GM21528 (cell line): ENCODE measurements at regions not wholly inside any gene's neighbourhood (a gene's known extent, or its start where the extent isn't known, plus 50 kb on each side); places are given as distances from the start of the nearest gene placed in this dataset.
"Not testable (repeated sequence)": the region's sequence is repeated elsewhere in the genome, so short reads cannot be mapped to it uniquely, and the experiment has no call there.

Experiments used
- ATAC-seq: cut with Tn5 transposase; IDR thresholded peaks from one replicate; pipeline ENCODE4 v1.9.1; 2021; ENCODE audit warnings: mild to moderate bottlenecking, moderate library complexity; ENCODE audit not compliant: unreplicated experiment, low FRiP score

DNA sequence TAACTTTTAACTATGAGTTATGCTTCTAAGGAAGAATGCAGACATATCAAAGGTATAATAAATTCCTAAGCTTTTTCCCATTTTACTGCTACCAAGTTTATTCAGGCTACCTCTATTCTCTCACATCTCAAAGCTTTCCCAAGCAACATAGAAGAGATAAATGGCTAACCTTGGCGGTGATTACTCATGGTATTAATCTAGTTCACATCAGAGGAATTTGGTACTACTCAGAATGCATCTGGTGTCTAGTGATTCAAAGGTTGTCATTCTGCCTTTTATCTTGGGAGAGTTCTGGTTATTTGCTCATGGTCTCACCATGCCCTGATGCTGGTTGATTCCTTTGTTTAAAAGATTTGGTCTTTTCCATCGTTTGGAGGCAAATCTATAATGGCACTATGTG, 182.7 kb downstream of the TAF11L14 start:
- ATAC-seq = no peak

DNA sequence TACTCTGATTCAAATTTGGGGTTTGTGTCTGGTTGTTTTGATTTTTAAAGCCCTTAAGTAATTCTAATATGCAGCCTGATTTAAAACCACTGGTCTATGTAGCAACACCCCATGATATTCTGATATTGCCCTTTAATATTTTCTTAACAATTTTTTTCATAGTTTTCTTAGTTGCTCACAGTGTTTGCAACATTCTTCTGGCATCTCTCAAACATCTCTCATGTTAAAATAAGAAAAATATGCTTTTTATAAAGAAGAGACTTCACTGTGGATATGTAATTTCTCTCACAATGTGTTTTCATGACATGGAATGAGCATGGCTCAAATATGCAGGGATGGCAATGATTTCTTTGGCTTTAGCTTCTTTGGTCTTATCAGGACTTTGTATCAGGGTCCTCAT, 183.7 kb downstream of the TAF11L14 start:
- ATAC-seq = no peak

DNA sequence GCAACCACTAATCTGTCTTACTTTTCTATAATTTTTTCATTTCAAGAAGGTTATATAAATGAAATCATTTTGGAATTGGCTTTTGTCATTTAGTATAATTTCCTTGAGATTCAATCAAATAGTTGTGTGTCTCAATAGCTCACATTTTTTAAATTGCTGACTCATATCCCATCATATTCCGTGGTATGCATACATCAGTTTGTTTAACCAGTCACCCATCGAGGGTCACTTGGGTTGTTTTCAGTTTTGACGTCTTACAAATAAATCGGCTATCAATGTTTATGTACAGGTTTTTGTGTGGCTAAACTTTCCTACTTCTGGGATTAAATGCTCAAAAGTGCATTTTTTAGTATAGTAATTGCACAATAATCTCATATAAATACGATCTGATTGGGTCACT, 185.5 kb downstream of the TAF11L14 start:
- ATAC-seq = no peak

DNA sequence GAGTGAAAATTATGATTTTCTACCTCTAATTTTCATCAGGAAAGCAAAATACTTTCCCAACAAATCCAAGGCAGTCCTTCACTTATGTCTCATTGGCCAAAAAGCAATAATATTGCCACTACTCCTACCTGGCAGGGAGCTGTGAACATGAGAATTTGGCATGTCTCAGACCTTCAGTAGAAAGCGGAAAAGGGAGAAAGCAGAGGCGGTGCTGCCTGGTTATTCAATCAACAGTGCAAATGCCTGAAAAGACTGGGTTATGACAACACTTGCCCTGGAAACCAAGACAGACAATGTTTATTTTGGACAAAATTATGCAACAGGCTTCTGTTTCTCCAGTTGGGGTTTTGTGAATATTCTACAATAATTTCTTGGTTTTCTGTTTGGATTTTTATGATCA, 194.4 kb downstream of the TAF11L14 start:
- no peak for ATAC-seq

DNA sequence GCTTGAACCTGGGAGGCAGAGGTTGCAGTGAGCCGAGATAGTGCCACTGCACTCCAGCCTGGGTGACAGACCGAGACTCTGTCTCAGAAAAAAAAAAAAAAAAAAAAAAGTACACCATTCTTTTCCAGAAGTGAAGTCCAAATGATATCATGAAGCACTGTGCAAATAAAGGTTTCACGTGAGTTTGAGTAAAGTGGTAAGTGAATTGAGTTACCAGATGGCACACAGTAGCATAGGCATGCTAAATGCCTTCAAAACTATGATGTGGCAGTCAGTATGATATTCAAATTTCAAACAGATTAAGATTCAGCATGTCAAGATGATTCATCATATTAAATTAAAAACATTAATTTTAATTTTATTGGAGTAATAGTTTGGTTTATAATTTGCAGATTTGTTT, 195.2 kb downstream of the TAF11L14 start:
- ATAC-seq = no peak

DNA sequence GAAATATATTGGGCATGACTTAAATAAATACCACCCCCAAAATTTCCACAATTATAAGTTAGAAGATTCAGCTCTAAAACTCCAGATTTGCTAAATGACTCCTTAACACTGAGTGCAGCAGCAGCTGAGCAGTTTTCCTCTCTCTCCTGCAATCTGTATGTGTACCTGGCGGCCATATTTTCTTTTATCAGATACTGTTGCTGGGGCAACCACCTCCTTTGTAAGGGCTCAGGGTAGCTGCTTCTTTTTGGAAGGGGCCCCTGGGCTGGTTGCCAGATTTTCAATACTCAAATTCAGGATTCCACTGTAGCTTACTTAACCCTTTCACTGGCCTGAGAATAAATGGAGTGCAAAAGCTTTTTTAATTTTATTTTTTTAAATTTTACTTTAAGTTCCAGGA, 197.0 kb downstream of the TAF11L14 start:
- no peak for ATAC-seq

DNA sequence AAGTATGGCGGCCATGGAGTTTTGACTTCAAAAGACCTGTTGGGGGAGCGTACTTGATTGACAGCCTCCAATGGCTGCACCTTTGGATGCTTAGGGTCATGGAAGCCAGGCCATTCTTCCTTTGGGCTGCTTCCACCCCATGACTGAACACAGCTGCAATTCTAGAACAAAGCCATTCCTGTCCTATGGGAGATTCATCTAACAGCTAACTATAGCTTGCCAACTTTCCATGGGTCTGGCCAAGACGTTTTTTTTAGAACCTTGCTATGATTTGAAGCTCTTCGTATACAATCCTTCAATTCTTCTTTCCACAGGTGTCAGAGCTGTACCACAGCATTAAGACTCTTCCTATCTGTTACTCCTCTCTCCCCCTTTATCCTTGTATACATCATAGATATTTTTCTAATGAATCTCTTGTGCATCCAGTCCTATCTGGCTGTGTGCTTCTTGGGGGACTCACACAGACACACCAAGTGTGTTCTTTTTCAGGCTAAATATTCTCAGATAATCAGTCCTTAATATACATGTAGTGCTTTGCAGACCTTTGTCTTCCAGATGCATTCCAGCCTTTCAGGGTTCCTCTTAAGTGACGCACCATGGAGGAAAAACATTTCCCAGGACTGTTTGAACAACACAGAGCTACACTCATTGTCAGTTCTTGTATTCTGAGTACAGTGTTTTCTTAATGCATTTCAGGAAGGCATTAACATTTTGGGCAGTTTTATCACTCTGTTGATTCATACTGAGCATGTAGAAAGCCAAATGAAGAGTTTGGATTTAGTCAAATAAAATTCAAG, 198.9 kb downstream of the TAF11L14 start:
- no peak for ATAC-seq

DNA sequence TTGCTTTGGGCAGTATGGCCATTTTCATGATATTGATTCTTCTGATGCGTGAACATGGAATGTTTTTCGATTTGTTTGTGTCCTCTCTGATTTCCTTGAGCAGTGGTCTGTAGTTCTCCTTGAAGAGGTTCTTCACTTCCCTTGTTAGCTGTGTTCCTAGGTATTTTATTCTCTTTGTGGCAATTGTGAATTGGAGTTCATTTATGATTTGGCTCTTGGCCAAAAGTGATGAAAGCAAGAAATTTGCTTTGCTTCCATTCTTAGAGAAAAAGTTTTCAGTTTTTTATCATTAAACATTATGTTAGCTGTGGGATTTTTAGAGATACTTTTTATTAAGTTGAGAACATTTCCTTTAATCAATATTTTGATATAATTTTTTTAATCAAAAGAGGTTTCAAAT, 203.5 kb downstream of the TAF11L14 start:
- no peak for ATAC-seq

DNA sequence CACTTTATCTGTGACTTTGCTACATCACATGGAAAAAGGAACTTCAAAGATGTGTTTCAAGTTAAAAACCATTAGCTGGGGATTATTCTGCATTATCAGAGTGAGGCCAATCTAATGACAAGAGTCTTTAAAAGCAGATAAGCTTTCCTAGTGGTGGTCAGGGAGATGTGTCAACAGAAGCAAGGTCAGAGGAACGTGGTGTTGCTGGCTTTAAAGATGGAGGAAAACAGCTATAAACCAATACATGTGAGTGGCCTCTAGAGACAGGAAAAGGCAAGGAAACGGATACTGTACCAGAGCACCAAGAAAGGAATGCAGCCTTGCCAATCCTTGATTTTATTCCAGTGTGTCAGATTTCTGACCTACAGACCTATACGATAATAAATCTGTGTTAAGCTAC, 204.2 kb downstream of the TAF11L14 start:
- ATAC-seq = no peak

DNA sequence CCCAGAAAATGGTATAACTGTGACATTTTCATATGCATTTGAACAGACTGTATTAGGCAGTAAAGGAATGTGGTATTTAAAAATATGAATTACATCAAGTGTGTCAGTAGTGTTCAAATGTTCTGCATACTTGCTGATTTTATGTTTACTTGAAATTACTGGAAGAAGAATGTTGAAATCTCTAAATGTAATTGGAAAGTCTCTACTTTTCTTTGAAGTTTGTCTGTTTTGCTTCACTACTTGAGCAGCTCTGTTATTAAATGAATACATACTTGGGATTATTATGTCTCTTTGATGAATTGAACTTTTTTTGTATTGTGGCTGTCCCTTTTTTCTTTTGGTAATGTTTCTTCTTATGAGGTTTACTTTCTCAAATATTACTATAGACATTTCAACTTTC, 205.6 kb downstream of the TAF11L14 start:
- ATAC-seq = no peak

DNA sequence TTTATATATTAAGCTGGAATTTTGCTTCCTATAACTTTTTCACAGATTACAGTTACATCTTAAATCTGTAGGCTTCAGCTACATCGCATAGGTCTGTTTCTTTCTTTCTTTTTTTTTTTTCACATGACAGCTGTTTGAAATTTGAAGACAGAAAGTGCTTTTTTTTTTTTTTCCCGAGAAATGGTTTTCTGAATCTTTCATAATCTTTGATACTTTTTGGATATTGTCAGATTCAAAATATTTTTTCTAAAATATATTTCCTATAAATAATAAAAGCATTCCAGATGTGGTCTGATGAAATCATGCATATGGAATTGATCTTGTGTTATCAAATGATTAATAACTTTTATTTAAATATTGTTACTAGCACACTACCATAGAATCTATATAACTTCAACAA, 212.2 kb downstream of the TAF11L14 start:
- no peak for ATAC-seq

DNA sequence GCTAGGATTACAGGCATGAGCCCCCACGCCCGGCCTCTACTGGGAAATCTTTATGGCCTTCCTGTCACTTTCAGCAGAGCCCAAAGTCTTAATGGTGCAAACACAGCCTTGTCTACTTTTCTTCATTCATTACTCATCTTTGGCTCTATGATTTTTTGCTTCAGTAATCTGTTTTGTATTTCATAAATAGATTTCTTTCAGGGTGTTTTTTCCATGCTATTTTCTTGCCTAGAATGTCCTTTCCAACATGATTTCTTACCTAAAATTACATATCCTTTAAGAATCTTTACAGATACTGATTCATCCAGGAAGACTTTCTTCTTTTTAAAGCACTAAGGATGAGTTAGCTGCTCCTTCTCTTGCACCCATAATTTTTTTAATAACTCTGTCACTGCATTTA, 213.0 kb downstream of the TAF11L14 start:
- no peak for ATAC-seq

DNA sequence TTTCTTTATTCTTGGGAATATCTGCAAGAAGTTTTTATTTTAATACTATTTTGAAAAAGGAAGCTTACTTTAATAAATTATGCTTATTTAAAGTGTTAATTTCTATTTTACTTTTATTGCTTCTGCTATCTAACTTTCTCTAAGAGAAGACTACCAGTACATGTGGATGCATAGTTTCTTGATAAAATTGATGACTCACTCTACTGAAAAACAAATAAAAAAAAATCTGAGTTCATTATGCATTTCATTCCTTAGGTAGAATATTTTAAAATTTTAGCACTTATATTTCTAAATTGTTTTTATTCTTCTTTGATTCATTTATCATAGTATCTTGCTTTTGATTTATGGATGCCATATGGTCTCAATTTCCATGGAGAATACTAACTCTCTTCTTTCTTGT, 217.9 kb downstream of the TAF11L14 start:
- ATAC-seq = no peak

DNA sequence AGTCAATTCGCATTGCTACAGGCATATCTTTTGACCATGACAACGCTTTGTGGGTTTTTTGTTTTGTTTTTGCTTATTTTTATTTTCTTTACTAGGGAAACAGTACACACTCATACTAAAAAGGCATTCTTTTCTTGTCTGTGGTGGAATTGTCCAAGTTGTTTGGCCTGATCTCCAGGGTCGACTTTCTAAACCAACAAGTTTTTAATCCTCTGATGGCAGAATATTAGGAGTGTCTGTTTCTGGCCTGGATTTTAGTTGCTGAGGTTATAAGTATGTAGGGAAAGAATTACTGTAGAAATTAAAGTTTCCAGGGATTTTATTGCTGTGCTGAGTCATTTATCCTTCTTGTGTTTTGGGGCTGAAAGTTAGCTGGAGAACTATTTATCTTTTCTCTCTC, 218.5 kb downstream of the TAF11L14 start:
- no peak for ATAC-seq

DNA sequence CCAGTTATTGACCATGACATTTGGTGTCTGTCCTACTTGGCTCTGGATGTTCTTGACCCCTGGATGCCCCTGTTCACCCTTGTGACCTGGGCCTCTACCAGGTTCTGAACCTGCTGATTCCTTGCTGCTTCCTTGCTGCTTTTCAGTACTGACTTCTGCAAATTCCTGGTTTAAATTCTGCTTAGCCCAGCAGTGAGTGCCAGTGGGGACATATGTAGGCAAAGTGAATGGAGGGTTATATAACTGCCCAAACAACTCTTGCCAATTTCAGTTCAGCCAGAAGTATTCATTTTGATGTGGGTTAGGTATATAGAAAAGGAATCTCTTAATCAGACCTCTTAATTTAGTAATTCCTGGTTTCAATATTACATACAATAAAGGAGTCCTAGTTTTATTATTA, 220.6 kb downstream of the TAF11L14 start:
- ATAC-seq = no peak

DNA sequence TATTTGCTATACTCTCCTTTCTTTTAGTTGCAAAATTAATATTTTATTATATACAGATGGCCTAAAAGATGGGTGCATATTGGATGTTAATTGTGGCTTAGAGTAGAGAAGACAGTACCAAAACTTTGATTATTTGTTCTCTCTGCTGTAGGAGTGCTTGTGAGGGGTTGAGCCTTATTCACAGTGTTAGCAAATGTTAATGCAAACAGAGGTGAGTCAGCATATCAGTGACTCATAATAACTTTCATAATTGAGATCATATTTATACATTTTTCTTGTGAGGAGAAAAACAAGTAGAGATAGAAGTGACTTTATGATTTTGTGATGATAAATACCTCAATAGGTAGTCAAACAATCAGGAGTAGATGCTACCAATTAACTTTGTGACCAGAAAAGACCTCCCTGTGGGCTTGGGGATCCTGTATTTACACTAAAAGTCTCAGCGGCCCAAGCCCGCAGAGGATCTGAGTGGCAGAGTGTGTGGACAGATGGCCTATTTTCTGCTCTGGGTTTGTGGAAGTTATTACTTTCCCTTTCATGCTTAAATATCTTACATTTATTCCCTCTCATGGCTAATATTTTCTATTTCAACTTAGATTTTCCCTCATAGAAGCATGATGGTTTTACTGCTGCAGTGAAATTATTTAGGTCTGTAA, 226.5 kb downstream of the TAF11L14 start:
- ATAC-seq = no peak

DNA sequence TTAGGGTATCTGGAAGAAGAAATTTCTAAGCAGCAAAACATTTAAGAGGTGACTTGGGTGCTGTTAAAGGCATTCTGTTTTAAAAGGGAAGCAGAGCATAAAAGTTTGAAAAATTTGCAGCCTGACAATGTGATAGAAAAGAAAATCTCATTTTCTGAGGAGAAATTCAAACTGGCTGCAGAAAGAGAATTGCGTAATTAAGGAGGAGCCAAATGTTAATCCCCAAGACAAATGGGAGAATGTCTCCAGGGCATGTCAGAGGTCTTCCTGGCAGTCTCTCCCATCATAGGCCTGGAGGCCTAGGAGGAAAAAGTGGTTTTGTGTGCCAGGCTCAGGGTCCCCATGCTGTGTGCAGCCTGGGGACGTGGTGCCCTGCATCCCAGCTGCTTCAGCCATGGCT, 230.6 kb downstream of the TAF11L14 start:
- not testable (repeated sequence) for ATAC-seq

DNA sequence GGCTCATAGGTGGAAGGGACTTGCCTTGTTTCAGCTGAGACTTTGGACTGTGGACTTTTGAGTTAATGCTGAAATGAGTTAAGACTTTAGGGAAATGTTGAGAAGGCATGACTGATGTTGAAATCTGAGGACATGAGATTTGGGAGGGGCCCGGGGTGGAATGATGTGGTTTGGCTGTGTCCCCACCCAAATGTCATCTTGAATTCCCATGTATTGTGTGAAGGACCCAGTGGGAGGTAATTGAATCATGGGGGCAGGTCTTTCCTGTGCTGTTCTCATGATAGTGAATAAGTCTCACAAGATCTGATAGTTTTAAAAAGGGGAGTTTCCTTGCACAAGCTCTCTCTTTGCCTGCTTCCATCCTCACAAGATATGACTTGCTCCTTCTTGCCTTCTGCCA, 231.7 kb downstream of the TAF11L14 start:
- ATAC-seq = not testable (repeated sequence)

DNA sequence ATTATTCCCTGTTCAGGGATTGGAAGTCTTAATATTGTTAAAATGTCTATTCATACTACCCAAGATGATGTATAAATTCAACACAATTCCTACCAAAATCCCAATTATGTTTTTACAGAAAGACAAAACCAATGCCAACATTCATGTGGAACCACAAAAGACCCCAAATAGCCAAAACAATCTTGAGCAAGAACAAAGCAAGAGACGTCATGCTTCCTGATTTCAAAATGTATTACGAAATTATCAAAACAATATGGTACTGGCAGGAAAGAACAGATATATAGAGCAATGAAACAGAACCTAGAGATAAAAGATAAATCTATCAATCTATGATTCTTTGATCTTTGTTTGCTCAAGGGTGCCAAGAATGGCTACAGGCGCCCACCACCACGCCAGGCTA, 237.9 kb downstream of the TAF11L14 start:
- ATAC-seq = no peak

DNA sequence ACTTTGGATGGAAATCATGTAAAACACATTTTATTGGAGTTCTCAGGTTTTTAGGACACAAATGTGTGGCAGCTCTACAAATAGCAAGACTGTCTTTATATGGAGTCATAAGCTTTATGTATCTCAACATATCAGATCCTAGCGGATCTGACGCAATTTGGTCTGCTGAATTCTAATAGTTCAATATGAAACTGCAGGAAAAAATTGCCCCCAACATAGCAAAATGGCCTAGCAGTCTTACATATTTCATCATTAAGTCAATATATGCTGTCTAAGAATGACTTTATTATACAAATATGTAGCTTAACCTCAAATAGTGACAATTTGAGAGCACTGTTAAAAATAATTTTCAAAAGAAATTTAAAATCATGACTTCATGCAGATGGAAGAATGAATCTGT, 244.3 kb downstream of the TAF11L14 start:
- ATAC-seq = no peak

DNA sequence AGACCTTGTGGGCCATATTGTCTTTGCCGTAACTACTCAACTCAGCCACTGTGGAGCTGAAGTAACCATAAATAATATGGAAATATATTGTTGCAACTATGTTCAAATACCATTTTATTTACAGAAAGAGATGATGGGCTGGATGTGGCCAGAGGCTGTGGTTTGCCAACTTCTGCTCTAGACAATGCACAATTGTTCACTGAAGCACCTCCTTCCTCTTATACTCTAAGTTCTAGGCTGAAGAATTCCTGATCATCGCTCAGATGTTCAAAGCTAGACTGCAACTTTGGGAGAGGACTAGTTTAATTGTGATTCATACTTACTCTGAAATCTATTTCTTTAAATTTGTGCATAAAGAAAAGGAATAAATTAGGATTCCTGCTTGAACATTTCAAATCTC, 245.0 kb downstream of the TAF11L14 start:
- ATAC-seq = no peak

DNA sequence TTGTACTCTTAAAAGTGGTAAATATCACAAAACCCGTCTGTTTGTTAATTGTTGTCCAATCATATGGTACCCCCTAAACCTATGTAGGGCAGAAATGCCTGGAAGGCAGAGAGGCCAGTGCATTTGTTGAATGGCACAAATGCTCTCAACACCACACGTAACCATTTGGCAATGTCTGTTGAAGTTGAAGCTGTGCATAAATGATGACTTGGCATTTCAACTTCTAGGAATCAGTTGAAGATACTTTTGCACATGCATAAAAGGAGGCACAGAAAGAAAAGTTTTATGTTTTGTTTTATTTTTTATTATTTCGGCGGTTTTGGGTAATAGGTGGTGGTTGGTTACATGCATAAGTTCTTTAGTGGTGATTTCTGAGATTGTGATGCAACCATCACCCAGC, 246.6 kb downstream of the TAF11L14 start:
- no peak for ATAC-seq
